Panc1 (cell line): ENCODE measurements at regions not wholly inside any gene's neighbourhood (a gene's known extent, or its start where the extent isn't known, plus 50 kb on each side); places are given as distances from the start of the nearest gene placed in this dataset.

Experiments used
- POLR2AphosphoS5 ChIP-seq: IDR thresholded peaks from 2 replicates; pipeline ENCODE4 v1.6.1; 2012; ENCODE audit warnings: mild to moderate bottlenecking, low read depth, low read length, moderate library complexity
- SIN3A ChIP-seq: IDR thresholded peaks from 2 replicates; pipeline ENCODE4 v1.6.1; 2012; ENCODE audit warnings: low read depth, mild to moderate bottlenecking, low read length, moderate library complexity, borderline replicate concordance; ENCODE audit not compliant: insufficient read depth
- TCF7L2 ChIP-seq: IDR thresholded peaks from 2 replicates; pipeline ENCODE4 v1.6.1; 2011; ENCODE audit warnings: mild to moderate bottlenecking, low read depth, low read length, inconsistent platforms
- TF ChIP-seq, protein P1 (sequence below): fragments of 450-650 bp; IDR thresholded peaks from 2 replicates; pipeline ENCODE4 v1.5.1; 2017; ENCODE audit warnings: mild to moderate bottlenecking
- TF ChIP-seq, protein P2 (sequence below), 2 experiments: IDR thresholded peaks; 2 replicates each; pipeline ENCODE4 v1.6.1; 2011 to 2012; ENCODE audit warnings: low read depth in 2 of 2, control low read depth in 1 of 2, low read length in 1 of 2, mild to moderate bottlenecking in 1 of 2, moderate library complexity in 1 of 2; ENCODE audit not compliant: insufficient read depth in 1 of 2

DNA sequence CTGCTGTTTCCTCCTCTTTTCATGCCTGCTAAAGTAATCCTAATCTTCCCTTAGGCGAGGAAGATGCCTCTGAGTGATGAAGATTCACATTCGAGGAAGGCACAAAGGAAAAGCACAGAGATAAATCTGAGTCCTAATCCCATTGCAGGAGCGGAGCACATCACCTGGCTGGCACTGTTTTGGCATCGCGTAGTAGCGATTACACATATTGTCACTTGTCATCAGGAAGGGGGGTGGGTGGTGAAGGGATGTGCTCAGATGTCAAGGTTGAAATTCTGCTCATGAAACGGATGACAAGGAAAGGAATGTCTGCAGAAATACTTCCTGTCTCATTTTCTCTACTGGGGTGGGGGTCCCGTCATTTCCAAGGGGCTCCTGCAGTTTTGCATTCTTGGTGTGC lies 363.1 kb upstream of the EEF2KMT start:
- TF ChIP-seq, protein P1, sequence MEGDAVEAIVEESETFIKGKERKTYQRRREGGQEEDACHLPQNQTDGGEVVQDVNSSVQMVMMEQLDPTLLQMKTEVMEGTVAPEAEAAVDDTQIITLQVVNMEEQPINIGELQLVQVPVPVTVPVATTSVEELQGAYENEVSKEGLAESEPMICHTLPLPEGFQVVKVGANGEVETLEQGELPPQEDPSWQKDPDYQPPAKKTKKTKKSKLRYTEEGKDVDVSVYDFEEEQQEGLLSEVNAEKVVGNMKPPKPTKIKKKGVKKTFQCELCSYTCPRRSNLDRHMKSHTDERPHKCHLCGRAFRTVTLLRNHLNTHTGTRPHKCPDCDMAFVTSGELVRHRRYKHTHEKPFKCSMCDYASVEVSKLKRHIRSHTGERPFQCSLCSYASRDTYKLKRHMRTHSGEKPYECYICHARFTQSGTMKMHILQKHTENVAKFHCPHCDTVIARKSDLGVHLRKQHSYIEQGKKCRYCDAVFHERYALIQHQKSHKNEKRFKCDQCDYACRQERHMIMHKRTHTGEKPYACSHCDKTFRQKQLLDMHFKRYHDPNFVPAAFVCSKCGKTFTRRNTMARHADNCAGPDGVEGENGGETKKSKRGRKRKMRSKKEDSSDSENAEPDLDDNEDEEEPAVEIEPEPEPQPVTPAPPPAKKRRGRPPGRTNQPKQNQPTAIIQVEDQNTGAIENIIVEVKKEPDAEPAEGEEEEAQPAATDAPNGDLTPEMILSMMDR, result no peak
- TF ChIP-seq POLR2AphosphoS5 (no peak), SIN3A (no peak), TCF7L2 (no peak)
- TF ChIP-seq, protein P2, sequence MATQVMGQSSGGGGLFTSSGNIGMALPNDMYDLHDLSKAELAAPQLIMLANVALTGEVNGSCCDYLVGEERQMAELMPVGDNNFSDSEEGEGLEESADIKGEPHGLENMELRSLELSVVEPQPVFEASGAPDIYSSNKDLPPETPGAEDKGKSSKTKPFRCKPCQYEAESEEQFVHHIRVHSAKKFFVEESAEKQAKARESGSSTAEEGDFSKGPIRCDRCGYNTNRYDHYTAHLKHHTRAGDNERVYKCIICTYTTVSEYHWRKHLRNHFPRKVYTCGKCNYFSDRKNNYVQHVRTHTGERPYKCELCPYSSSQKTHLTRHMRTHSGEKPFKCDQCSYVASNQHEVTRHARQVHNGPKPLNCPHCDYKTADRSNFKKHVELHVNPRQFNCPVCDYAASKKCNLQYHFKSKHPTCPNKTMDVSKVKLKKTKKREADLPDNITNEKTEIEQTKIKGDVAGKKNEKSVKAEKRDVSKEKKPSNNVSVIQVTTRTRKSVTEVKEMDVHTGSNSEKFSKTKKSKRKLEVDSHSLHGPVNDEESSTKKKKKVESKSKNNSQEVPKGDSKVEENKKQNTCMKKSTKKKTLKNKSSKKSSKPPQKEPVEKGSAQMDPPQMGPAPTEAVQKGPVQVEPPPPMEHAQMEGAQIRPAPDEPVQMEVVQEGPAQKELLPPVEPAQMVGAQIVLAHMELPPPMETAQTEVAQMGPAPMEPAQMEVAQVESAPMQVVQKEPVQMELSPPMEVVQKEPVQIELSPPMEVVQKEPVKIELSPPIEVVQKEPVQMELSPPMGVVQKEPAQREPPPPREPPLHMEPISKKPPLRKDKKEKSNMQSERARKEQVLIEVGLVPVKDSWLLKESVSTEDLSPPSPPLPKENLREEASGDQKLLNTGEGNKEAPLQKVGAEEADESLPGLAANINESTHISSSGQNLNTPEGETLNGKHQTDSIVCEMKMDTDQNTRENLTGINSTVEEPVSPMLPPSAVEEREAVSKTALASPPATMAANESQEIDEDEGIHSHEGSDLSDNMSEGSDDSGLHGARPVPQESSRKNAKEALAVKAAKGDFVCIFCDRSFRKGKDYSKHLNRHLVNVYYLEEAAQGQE (IDR thresholded peaks at IDR 0.05; ENCODE audit: insufficient read depth in 1 of 2, low read depth in 2 of 2, low read length in 1 of 2), result no peak
